Ectodermal cell (in vitro differentiated cells): ENCODE measurements at regions not wholly inside any gene's neighbourhood (a gene's known extent, or its start where the extent isn't known, plus 50 kb on each side); places are given as distances from the start of the nearest gene placed in this dataset.

Experiments used
- H3K27ac ChIP-seq: 2 replicates; pipeline ENCODE4 v1.7.0; 2013; ENCODE audit warnings: mild to moderate bottlenecking, low read depth, low read length; ENCODE audit not compliant: insufficient read depth, poor library complexity, severe bottlenecking
- H3K27me3 ChIP-seq: 2 replicates; pipeline ENCODE4 v1.7.0; 2013; ENCODE audit warnings: mild to moderate bottlenecking, low read length; ENCODE audit not compliant: insufficient read depth, control insufficient read depth, poor library complexity, severe bottlenecking
- H3K36me3 ChIP-seq: one replicate; pipeline ENCODE4 v1.7.0; 2013; ENCODE audit warnings: low read length; ENCODE audit not compliant: control insufficient read depth, insufficient read depth
- H3K4me1 ChIP-seq: one replicate; pipeline ENCODE4 v1.7.0; 2013; ENCODE audit warnings: low read length; ENCODE audit not compliant: control insufficient read depth, insufficient read depth
- H3K4me3 ChIP-seq: 2 replicates; pipeline ENCODE4 v1.7.0; 2013; ENCODE audit warnings: low read depth, low read length, control low read depth; ENCODE audit not compliant: insufficient read depth
- H3K9me3 ChIP-seq: 2 replicates; pipeline ENCODE4 v1.7.0; 2013; ENCODE audit warnings: mild to moderate bottlenecking, low read length, moderate library complexity; ENCODE audit not compliant: control insufficient read depth
- WGBS, 2 experiments: methylation state at CpG; one replicate each; pipeline ENCODE4 v1.1.7; 2013; ENCODE audit warnings: missing lambda C conversion rate in 2 of 2; 5-methylcytosine and 5-hydroxymethylcytosine counted together

- no peak overlapping the region for H3K4me3 ChIP-seq
- no peak overlapping the region for H3K27ac ChIP-seq
- no CpG with 5 or more reads among the region's 1 CpG for WGBS, 2 experiments
- no peaks in the 10 kb centered on the region for H3K27me3 ChIP-seq
- no peaks in the 10 kb centered on the region for H3K4me1 ChIP-seq
- H3K9me3 ChIP-seq = no peaks in the 10 kb centered on the region
- no peaks in the 10 kb centered on the region for H3K36me3 ChIP-seq
Observed at GRCh38 chr4:123929565-123929964, 533.0 kb downstream of the SPRY1 start.

- no peaks in the 10 kb centered on the region for H3K27me3 ChIP-seq
- H3K27ac ChIP-seq = no peak overlapping the region
- H3K36me3 ChIP-seq = no peaks in the 10 kb centered on the region
- no peak overlapping the region for H3K4me3 ChIP-seq
- WGBS, 2 experiments = 97 to 100% methylated on average over 1 of the region's 1 CpG
- no peaks in the 10 kb centered on the region for H3K4me1 ChIP-seq
- no peaks in the 10 kb centered on the region for H3K9me3 ChIP-seq
Observed at GRCh38 chr4:123930996-123931395, 534.4 kb downstream of the SPRY1 start.

- Histone ChIP-seq H3K9me3 (no peaks in the 10 kb centered on the region), H3K4me1 (no peaks in the 10 kb centered on the region), H3K27me3 (no peaks in the 10 kb centered on the region), H3K4me3 (no peak overlapping the region), H3K36me3 (no peaks in the 10 kb centered on the region), H3K27ac (no peak overlapping the region)
- WGBS, 2 experiments = 90% methylated on average over 2 of the region's 2 CpGs
Observed at GRCh38 chr4:123934096-123934495, 537.5 kb downstream of the SPRY1 start.

- no peaks in the 10 kb centered on the region for H3K27me3 ChIP-seq
- H3K27ac ChIP-seq = no peak overlapping the region
- 93 to 100% methylated on average over 1 to 2 of the region's 2 CpGs for WGBS, 2 experiments
- H3K36me3 ChIP-seq = no peaks in the 10 kb centered on the region
- no peaks in the 10 kb centered on the region for H3K4me1 ChIP-seq
- H3K4me3 ChIP-seq = no peak overlapping the region
- H3K9me3 ChIP-seq = no peaks in the 10 kb centered on the region
Observed at GRCh38 chr4:123936621-123937043, 540.0 kb downstream of the SPRY1 start.

- Histone ChIP-seq H3K4me3 (no peak overlapping the region), H3K27ac (no peak overlapping the region), H3K27me3 (no peaks in the 10 kb centered on the region), H3K36me3 (no peaks in the 10 kb centered on the region), H3K9me3 (no peaks in the 10 kb centered on the region), H3K4me1 (no peaks in the 10 kb centered on the region)
- 89 to 93% methylated on average over 4 of the region's 4 CpGs for WGBS, 2 experiments
Observed at GRCh38 chr4:123937581-123937980, 541.0 kb downstream of the SPRY1 start.

GRCh38 chr4:123939621-123940020 is 543.0 kb downstream of the SPRY1 start:
- Histone ChIP-seq H3K4me3 (no peak overlapping the region), H3K27ac (no peak overlapping the region), H3K4me1 (no peaks in the 10 kb centered on the region), H3K9me3 (no peaks in the 10 kb centered on the region), H3K36me3 (no peaks in the 10 kb centered on the region), H3K27me3 (no peaks in the 10 kb centered on the region)
- WGBS, 2 experiments = 75 to 87% methylated on average over 1 of the region's 1 CpG

- Histone ChIP-seq H3K36me3 (no peaks in the 10 kb centered on the region), H3K27ac (no peak overlapping the region), H3K4me1 (no peaks in the 10 kb centered on the region), H3K9me3 (no peaks in the 10 kb centered on the region), H3K4me3 (no peak overlapping the region), H3K27me3 (no peaks in the 10 kb centered on the region)
- WGBS, 2 experiments = 93 to 100% methylated on average over 1 of the region's 2 CpGs
Observed at GRCh38 chr4:123940604-123941003, 544.0 kb downstream of the SPRY1 start.

GRCh38 chr4:123941306-123941705 is 544.7 kb downstream of the SPRY1 start:
- Histone ChIP-seq H3K4me3 (no peak overlapping the region), H3K27me3 (no peaks in the 10 kb centered on the region), H3K36me3 (no peaks in the 10 kb centered on the region), H3K4me1 (no peaks in the 10 kb centered on the region), H3K27ac (no peak overlapping the region), H3K9me3 (no peaks in the 10 kb centered on the region)
- WGBS, 2 experiments = 67% methylated on average over 1 of the region's 1 CpG; no CpG with 5 or more reads in 1 of the 2 experiments

GRCh38 chr4:123943976-123944375 is 547.4 kb downstream of the SPRY1 start:
- H3K27ac ChIP-seq = no peak overlapping the region
- no peaks in the 10 kb centered on the region for H3K36me3 ChIP-seq
- no peaks in the 10 kb centered on the region for H3K4me1 ChIP-seq
- H3K27me3 ChIP-seq = no peaks in the 10 kb centered on the region
- 100% methylated on average over 1 of the region's 1 CpG; no CpG with 5 or more reads in 1 of the 2 experiments for WGBS, 2 experiments
- no peaks in the 10 kb centered on the region for H3K9me3 ChIP-seq
- H3K4me3 ChIP-seq = no peak overlapping the region

- H3K27me3 ChIP-seq = no peaks in the 10 kb centered on the region
- no peaks in the 10 kb centered on the region for H3K4me1 ChIP-seq
- H3K36me3 ChIP-seq = no peaks in the 10 kb centered on the region
- H3K27ac ChIP-seq = no peak overlapping the region
- no peak overlapping the region for H3K4me3 ChIP-seq
- 94 to 98% methylated on average over 5 to 7 of the region's 7 CpGs for WGBS, 2 experiments
- H3K9me3 ChIP-seq = no peaks in the 10 kb centered on the region
Observed at GRCh38 chr4:123945301-123945700, 548.7 kb downstream of the SPRY1 start.

- H3K4me1 ChIP-seq = no peaks in the 10 kb centered on the region
- H3K9me3 ChIP-seq = no peaks in the 10 kb centered on the region
Observed at GRCh38 chr4:123950530-123950929, 553.9 kb downstream of the SPRY1 start.

More at GRCh38 chr4:123950530-123950929, 553.9 kb downstream of the SPRY1 start:
- no peak overlapping the region for H3K4me3 ChIP-seq
- H3K36me3 ChIP-seq = no peaks in the 10 kb centered on the region
- no peak overlapping the region for H3K27ac ChIP-seq
- no peaks in the 10 kb centered on the region for H3K27me3 ChIP-seq
